KMS-11 (cell line): ENCODE measurements at regions not wholly inside any gene's neighbourhood (a gene's known extent, or its start where the extent isn't known, plus 50 kb on each side); places are given as distances from the start of the nearest gene placed in this dataset.

Source experiments
- H2AFZ ChIP-seq: fragments of 200-600 bp; sonication (generic); 2 replicates; pipeline ENCODE4 v1.6.1; 2016; ENCODE audit warnings: antibody characterized with exemption, mixed run types, low read depth
- H3K27ac ChIP-seq: fragments of 200-600 bp; sonication (generic); 2 replicates; pipeline ENCODE4 v1.6.1; 2016; ENCODE audit warnings: mild to moderate bottlenecking, mixed run types
- H3K27me3 ChIP-seq: fragments of 200-600 bp; sonication (generic); 2 replicates; pipeline ENCODE4 v1.6.1; 2017; ENCODE audit warnings: mild to moderate bottlenecking, low read depth, mixed run types, moderate library complexity; ENCODE audit not compliant: insufficient read depth
- H3K36me3 ChIP-seq: fragments of 200-600 bp; sonication (generic); 2 replicates; pipeline ENCODE4 v1.6.1; 2017; ENCODE audit warnings: mild to moderate bottlenecking, mixed run types; ENCODE audit not compliant: insufficient read depth
- H3K4me1 ChIP-seq: fragments of 200-600 bp; sonication (generic); 2 replicates; pipeline ENCODE4 v1.6.1; 2016; ENCODE audit warnings: mild to moderate bottlenecking, low read depth, mixed run types; ENCODE audit not compliant: poor library complexity, severe bottlenecking
- H3K4me2 ChIP-seq: fragments of 200-600 bp; sonication (generic); 2 replicates; pipeline ENCODE4 v1.7.0; 2016; ENCODE audit warnings: mild to moderate bottlenecking, mixed run types
- H3K4me3 ChIP-seq: fragments of 200-600 bp; sonication (generic); IDR thresholded peaks from 2 replicates; pipeline ENCODE4 v1.6.1; 2017; ENCODE audit warnings: low read depth, low read length, mixed read lengths; ENCODE audit not compliant: insufficient read depth
- H3K79me2 ChIP-seq: fragments of 200-600 bp; sonication (generic); 2 replicates; pipeline ENCODE4 v1.6.1; 2016; ENCODE audit warnings: low read depth, mixed run types; ENCODE audit not compliant: insufficient read depth
- H3K9ac ChIP-seq: fragments of 200-600 bp; sonication (generic); 2 replicates; pipeline ENCODE4 v1.6.1; 2016; ENCODE audit warnings: mild to moderate bottlenecking, mixed run types
- H4K20me1 ChIP-seq: fragments of 200-600 bp; sonication (generic); 2 replicates; pipeline ENCODE4 v1.6.1; 2016; ENCODE audit warnings: mild to moderate bottlenecking, mixed run types; ENCODE audit not compliant: insufficient read depth
- CTCF ChIP-seq: fragments of 200-600 bp; sonication (generic); conservative IDR thresholded peaks from 2 replicates; pipeline ENCODE4 v1.6.1; 2017; ENCODE audit warnings: low read depth, mild to moderate bottlenecking, antibody characterized with exemption, low read length, moderate library complexity, mixed read lengths

- H2AFZ ChIP-seq: no peak overlapping the region
- no peaks in the 10 kb centered on the region for H3K79me2 ChIP-seq
- no peak for TF ChIP-seq CTCF
- no peak overlapping the region for H3K4me3 ChIP-seq
- H3K9ac ChIP-seq: no peak overlapping the region
- H3K27me3 ChIP-seq: peaks cover 2% of the 10 kb centered on the region; the same call in 1 of the 2 replicates
- no peaks in the 10 kb centered on the region for H4K20me1 ChIP-seq
- no peaks in the 10 kb centered on the region for H3K4me1 ChIP-seq
- no peaks in the 10 kb centered on the region for H3K36me3 ChIP-seq
- no peak overlapping the region for H3K4me2 ChIP-seq
- H3K27ac ChIP-seq: no peak overlapping the region
These were observed 56.0 kb upstream of the LINC01488 start for GRCh38 chr11:69425444-69425843.

GRCh38 chr11:69425895-69426544 lies 55.4 kb upstream of the LINC01488 start:
- no peaks in the 10 kb centered on the region for H3K36me3 ChIP-seq
- TF ChIP-seq CTCF: no peak
- H3K9ac ChIP-seq: no peak overlapping the region
- H3K4me3 ChIP-seq: no peak overlapping the region
- H3K27ac ChIP-seq: no peak overlapping the region
- no peak overlapping the region for H2AFZ ChIP-seq
- no peaks in the 10 kb centered on the region for H4K20me1 ChIP-seq
- no peaks in the 10 kb centered on the region for H3K4me1 ChIP-seq
- peaks cover 2% of the 10 kb centered on the region; the same call in 1 of the 2 replicates for H3K27me3 ChIP-seq
- H3K79me2 ChIP-seq: no peaks in the 10 kb centered on the region
- no peak overlapping the region for H3K4me2 ChIP-seq

GRCh38 chr11:69427337-69427736 lies 54.1 kb upstream of the LINC01488 start:
- H3K9ac ChIP-seq: no peak overlapping the region
- no peak overlapping the region for H3K27ac ChIP-seq

GRCh38 chr11:69427906-69428880 lies 53.3 kb upstream of the LINC01488 start:
- H3K4me3 ChIP-seq: no peak overlapping the region
- no peak overlapping the region for H3K9ac ChIP-seq
- TF ChIP-seq CTCF: no peak
- H3K4me1 ChIP-seq: no peaks in the 10 kb centered on the region
- H3K27me3 ChIP-seq: peaks cover 2% of the 10 kb centered on the region; the same call in 1 of the 2 replicates
- no peak overlapping the region for H3K27ac ChIP-seq
- no peak overlapping the region for H2AFZ ChIP-seq
- H3K79me2 ChIP-seq: no peaks in the 10 kb centered on the region
- H3K4me2 ChIP-seq: no peak overlapping the region
- H4K20me1 ChIP-seq: no peaks in the 10 kb centered on the region
- H3K36me3 ChIP-seq: no peaks in the 10 kb centered on the region

More at GRCh38 chr11:69427337-69427736, 54.1 kb upstream of the LINC01488 start:
- Histone ChIP-seq H3K79me2 (no peaks in the 10 kb centered on the region), H3K4me1 (no peaks in the 10 kb centered on the region), H3K27me3 (peaks cover 2% of the 10 kb centered on the region; the same call in 1 of the 2 replicates), H3K36me3 (no peaks in the 10 kb centered on the region), H3K4me3 (no peak overlapping the region), H3K4me2 (no peak overlapping the region), H2AFZ (no peak overlapping the region), H4K20me1 (no peaks in the 10 kb centered on the region)
- no peak for TF ChIP-seq CTCF
